Gastroesophageal sphincter (tissue), 4 donors: ENCODE measurements at regions not wholly inside any gene's neighbourhood (a gene's known extent, or its start where the extent isn't known, plus 50 kb on each side); places are given as distances from the start of the nearest gene placed in this dataset.

Experiments
- ATAC-seq: fragments of 150-250 bp; one replicate; pipeline ENCODE4 v1.9.1; 2016; ENCODE audit warnings: mild to moderate bottlenecking, moderate library complexity
- H3K27ac ChIP-seq, 4 donors: fragments of 200-600 bp; sonication (generic) in 3 of 4; 1 replicate in 3 of 4; 2 replicates in 1 of 4; pipeline ENCODE4 v1.5.1; 2016 to 2019
- H3K27me3 ChIP-seq: fragments of 200-600 bp; sonication (generic); one replicate; pipeline ENCODE4 v1.5.1; 2019
- H3K36me3 ChIP-seq, 2 donors: fragments of 200-600 bp; sonication (generic); one replicate each; pipeline ENCODE4 v1.5.1; 2019; ENCODE audit warnings: control low read depth in 1 of 2
- H3K4me1 ChIP-seq, 3 donors: fragments of 200-600 bp; sonication (generic); 1 replicate in 2 of 3; 2 replicates in 1 of 3; pipeline ENCODE4 v1.5.1; 2016 to 2019; ENCODE audit warnings: control low read depth in 2 of 3
- H3K4me3 ChIP-seq, 2 donors: fragments of 200-600 bp; sonication (generic); one replicate each; pipeline ENCODE4 v1.5.1; 2019; ENCODE audit warnings: mild to moderate bottlenecking in 1 of 2, moderate library complexity in 1 of 2
- H3K9me3 ChIP-seq, 3 donors: fragments of 200-600 bp; sonication (generic); one replicate each; pipeline ENCODE4 v1.5.1; 2017 to 2019; ENCODE audit warnings: control low read depth in 2 of 3
- CTCF ChIP-seq, 4 experiments: fragments of 200-600 bp in 2 of 4; fragments of 450-650 bp in 2 of 4; sonication (generic) in 1 of 4; IDR thresholded peaks; one replicate each; pipeline ENCODE4 v1.5.1; 2017 to 2019; ENCODE audit warnings: antibody characterized with exemption in 4 of 4, mild to moderate bottlenecking in 2 of 4, moderate library complexity in 2 of 4
- EP300 ChIP-seq: sonication (generic); formaldehyde crosslinking; IDR thresholded peaks from one replicate; pipeline ENCODE4 v1.6.1; 2017; ENCODE audit warnings: antibody characterized with exemption, mild to moderate bottlenecking
- POLR2A ChIP-seq, 2 donors: fragments of 450-650 bp; IDR thresholded peaks; one replicate each; pipeline ENCODE4 v1.6.1; 2017; ENCODE audit warnings: antibody characterized with exemption in 2 of 2, mild to moderate bottlenecking in 2 of 2, moderate library complexity in 1 of 2
- POLR2AphosphoS5 ChIP-seq: sonication (generic); formaldehyde crosslinking; IDR thresholded peaks from one replicate; pipeline ENCODE4 v1.6.1; 2017; ENCODE audit warnings: antibody characterized with exemption
- WGBS, 2 donors: methylation state at CpG; one replicate each; pipeline ENCODE4 v1.1.5; 2018; ENCODE audit warnings: low coverage in 1 of 2; 5-methylcytosine and 5-hydroxymethylcytosine counted together

DNA sequence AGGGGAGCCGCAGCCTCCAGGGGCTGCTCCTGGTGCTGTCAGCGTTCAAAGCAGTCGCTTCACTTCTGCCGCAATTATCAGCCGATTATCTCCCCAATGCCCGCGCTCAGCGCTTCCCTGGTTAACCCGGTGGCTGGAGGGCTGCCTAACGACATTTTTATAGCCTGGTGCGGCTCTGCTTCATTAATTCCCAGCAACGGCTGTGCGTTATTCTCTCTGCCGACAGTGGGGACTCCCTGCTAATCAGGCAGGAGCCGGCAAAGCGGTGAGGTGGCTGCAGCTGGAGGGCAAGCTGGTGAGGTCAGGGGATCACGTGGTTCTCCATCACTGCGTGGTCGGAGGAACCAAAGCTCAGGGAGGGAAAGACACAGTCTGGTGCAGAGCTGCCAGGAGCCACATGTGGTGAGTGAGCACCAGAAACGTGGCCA, 62.9 kb downstream of the GLRX5 start:
- WGBS, 2 donors: 2 to 5% methylated on average over 3 to 9 of the region's 20 CpGs
- TF ChIP-seq POLR2AphosphoS5 (no peak), POLR2A (IDR thresholded peaks at IDR 0.05) (no peak), CTCF (IDR thresholded peaks at IDR 0.05) (no peak), EP300 (no peak)
- Histone ChIP-seq H3K27me3 (peaks cover 51% of the 10 kb centered on the region), H3K27ac (no peak overlapping the region), H3K36me3 (no peaks in the 10 kb centered on the region), H3K9me3 (no peaks in the 10 kb centered on the region), H3K4me3 (no peak overlapping the region), H3K4me1 (peaks cover 0 to 5% (median 0%) of the 10 kb centered on the region in 3 donors)
- no peak for ATAC-seq

DNA sequence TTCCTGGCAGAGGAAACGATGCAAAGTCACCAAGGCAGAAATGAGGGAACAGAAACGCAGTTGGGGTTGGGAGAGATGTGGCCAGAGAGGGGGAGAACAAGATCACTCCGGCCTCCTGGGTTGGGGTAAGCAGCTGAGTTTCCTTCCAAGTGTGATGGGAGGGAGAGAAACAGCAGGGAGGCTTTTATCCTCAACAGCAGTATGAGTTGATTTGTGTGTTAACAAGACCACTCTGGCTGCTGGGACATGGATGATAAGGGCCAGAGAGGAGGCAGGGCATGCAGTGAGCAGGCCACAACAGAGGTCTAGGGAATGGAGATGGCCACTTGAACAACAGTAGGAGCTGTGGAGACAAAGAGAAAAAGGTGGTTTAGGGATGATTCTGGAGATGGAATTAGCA, 66.8 kb downstream of the GLRX5 start:
- Histone ChIP-seq H3K9me3 (peaks cover 0 to 11% (median 0%) of the 10 kb centered on the region in 3 donors), H3K27me3 (peaks cover 59% of the 10 kb centered on the region), H3K4me1 (peaks cover 0 to 5% (median 0%) of the 10 kb centered on the region in 3 donors), H3K27ac (no peak overlapping the region), H3K36me3 (no peaks in the 10 kb centered on the region), H3K4me3 (no peak overlapping the region)
- WGBS, 2 donors: 15 to 18% methylated on average over 3 of the region's 3 CpGs
- no peak for ATAC-seq
- TF ChIP-seq POLR2AphosphoS5: no peak
- no peak for TF ChIP-seq CTCF (IDR thresholded peaks at IDR 0.05)
- no peak for TF ChIP-seq POLR2A (IDR thresholded peaks at IDR 0.05)
- TF ChIP-seq EP300: no peak

DNA sequence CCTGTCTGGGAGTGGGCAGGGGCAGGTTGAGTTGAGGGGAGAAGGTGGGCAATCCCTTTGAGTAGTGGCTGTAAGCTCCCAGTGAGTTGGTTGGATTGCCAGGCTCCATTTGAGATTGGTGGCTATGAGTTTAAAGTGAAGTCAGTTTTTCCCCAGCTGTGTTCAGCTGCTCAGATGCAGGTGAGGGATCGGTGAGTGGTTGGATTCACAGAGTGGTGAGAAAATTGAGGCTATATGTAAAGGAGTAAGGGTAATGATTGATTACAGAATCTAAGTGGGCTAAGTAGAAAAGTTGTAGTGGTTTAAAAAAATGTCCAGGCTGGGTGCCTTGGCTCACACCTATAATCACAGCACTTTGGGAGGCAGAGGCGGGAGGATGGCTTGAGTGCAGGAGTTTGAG, 68.6 kb downstream of the GLRX5 start:
- peaks cover 0 to 11% (median 0%) of the 10 kb centered on the region in 3 donors for H3K9me3 ChIP-seq
- no peak for TF ChIP-seq CTCF (IDR thresholded peaks at IDR 0.05)
- no peak for TF ChIP-seq POLR2A (IDR thresholded peaks at IDR 0.05)
- no peak for TF ChIP-seq EP300
- TF ChIP-seq POLR2AphosphoS5: no peak
- 69 to 79% methylated on average over 2 of the region's 2 CpGs for WGBS, 2 donors
- H3K27ac ChIP-seq: no peak overlapping the region
- peaks cover 66% of the 10 kb centered on the region for H3K27me3 ChIP-seq
- no peaks in the 10 kb centered on the region for H3K4me1 ChIP-seq
- no peak for ATAC-seq
- H3K4me3 ChIP-seq: no peak overlapping the region
- H3K36me3 ChIP-seq: no peaks in the 10 kb centered on the region

DNA sequence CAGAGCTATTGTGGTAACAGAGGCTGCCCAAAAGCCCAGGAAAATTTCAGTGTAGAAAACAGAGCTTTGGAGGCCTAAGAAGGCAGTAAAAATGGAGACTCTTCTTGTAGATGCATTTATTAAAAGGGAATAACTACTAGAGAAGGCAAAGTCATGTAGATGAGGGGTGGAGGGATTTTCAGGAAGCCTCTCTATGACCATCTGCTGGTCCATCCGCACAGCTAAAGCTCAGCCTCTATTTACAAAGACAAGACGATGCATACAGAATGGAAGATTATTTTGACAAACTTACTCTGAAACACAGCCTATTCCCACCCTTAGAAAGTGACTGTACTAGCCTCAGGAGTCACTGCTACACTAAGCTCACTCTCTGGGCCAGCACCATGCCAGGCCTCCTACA, 71.4 kb downstream of the GLRX5 start:
- WGBS, 2 donors: 93 to 100% methylated on average over 1 to 2 of the region's 2 CpGs
- H3K27me3 ChIP-seq: peaks cover 72% of the 10 kb centered on the region
- no peak for TF ChIP-seq EP300
- TF ChIP-seq POLR2A (IDR thresholded peaks at IDR 0.05): no peak
- no peak for TF ChIP-seq POLR2AphosphoS5
- TF ChIP-seq CTCF (IDR thresholded peaks at IDR 0.05): no peak
- no peaks in the 10 kb centered on the region for H3K4me1 ChIP-seq
- no peaks in the 10 kb centered on the region for H3K36me3 ChIP-seq
- peaks cover 0 to 11% (median 0%) of the 10 kb centered on the region in 3 donors for H3K9me3 ChIP-seq
- H3K27ac ChIP-seq: no peak overlapping the region
- ATAC-seq: no peak
- no peak overlapping the region for H3K4me3 ChIP-seq

- TF ChIP-seq POLR2A (IDR thresholded peaks at IDR 0.05) (no peak), EP300 (no peak), POLR2AphosphoS5 (no peak), CTCF (IDR thresholded peaks at IDR 0.05) (no peak)
- H3K9me3 ChIP-seq: peaks cover 0 to 10% (median 0%) of the 10 kb centered on the region in 3 donors
- H3K4me3 ChIP-seq: no peak overlapping the region
- H3K27ac ChIP-seq: no peak overlapping the region
- 61 to 74% methylated on average over 6 of the region's 6 CpGs for WGBS, 2 donors
- peaks cover 58% of the 10 kb centered on the region for H3K27me3 ChIP-seq
- no peaks in the 10 kb centered on the region for H3K36me3 ChIP-seq
- no peak for ATAC-seq
- no peaks in the 10 kb centered on the region for H3K4me1 ChIP-seq
Measured at GRCh38 chr14:95608637-95609235, 73.9 kb downstream of the GLRX5 start.
